ENCODE measurements at regions not wholly inside any gene's neighbourhood (a gene's known extent, or its start where the extent isn't known, plus 50 kb on each side); places are given as distances from the start of the nearest gene placed in this dataset.

GRCh38 chr13:105579821-105580710 lies 955.4 kb downstream of the EFNB2 start:
- no peak for DNase-seq

DNA sequence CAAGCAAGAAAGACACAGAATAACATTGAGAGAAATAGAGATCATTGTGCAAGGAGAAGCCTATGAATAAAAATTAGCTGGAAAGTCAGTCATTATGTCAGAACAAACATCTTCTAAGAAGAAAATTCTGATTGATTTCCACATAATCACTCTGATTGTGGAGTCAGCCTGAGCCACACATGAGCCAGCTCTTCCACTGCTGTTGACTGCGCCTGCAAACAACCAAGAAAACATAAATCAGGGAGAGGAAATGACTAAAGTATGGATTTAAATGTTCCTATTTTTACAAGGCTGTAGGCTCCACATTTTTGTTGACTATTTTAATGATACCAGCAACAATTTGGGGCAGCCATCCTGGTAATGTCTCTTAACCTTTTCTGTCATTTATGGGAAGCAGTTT lies 962.3 kb downstream of the EFNB2 start:
- no peak for DNase-seq

DNA sequence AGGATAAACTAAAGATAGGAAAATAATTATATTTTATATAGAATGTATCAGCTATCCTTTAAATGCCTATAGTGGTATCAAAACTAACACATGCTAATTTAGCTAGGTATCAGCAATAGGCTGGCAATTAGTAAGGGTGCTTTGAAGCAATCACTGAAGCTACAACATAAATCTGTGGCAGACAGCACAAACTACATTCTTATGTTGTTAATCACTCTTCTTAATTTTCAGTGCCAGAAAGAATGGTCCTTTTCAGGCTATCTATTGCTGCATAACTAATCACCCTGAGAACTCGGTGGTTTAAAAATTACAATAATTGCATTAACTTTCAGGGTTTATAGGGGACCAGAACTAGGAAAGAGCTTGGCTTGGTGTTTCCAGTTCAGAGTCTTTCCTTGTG lies 963.1 kb downstream of the EFNB2 start:
- no peak for DNase-seq

DNA sequence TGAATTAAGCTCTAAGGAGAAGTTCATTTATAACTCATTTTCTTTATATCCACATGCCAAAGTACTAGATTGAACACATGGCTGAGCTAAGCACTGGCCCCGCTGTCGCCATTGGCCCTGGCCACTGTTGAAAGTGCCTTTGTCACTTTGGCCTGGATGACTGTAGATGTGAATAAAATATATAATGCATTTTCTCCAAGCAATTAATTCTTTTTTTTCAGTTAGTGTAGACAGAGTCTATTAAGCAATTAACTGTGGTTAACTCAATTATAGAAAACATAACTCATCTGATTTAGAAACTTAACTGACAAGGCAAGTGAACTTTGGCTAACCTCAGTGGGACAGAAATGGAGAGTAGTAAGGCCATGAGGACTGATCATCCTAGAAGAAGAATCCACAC lies 965.6 kb downstream of the EFNB2 start:
- no peak for DNase-seq

GRCh38 chr13:105567951-105568525 lies 967.4 kb downstream of the EFNB2 start:
- no peak for DNase-seq

GRCh38 chr13:105565136-105565727 lies 970.2 kb downstream of the EFNB2 start:
- no peak for DNase-seq

GRCh38 chr13:105552078-105552477 lies 983.4 kb downstream of the EFNB2 start:
- DNase-seq: no peak

DNA sequence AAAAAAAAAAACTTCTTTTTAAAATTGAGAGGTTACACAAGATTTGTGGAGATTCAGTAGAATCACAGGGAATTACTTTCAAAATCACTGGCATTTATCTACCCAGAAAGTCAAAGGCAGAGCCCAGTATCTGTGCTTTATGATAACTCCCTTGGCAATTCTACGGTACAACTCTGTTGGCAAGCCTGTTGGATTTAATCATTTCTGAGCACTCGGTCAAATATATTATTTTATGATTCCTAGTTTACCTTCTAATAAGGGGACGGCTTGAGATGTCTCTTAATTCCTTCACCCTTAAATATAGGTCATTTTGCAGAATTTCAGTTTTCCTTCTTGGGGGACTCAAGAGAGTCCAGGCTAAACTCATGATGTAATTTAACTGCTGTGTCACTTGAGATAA lies 987.6 kb downstream of the EFNB2 start:
- DNase-seq: no peak

- no peak for DNase-seq
Observed at GRCh38 chr13:105545811-105546210, 989.7 kb downstream of the EFNB2 start.

- no peak for DNase-seq
Observed at GRCh38 chr13:105543742-105544141, 991.7 kb downstream of the EFNB2 start.

GRCh38 chr13:105541565-105541964 lies 993.9 kb downstream of the EFNB2 start:
- no peak for DNase-seq

- DNase-seq: no peak
Observed at GRCh38 chr13:105538346-105538745, 997.1 kb downstream of the EFNB2 start.

GRCh38 chr13:105537113-105537512 lies 998.3 kb downstream of the EFNB2 start:
- DNase-seq: no peak

- DNase-seq: no peak
Observed at GRCh38 chr13:105530468-105530867, 1005.0 kb downstream of the EFNB2 start.

DNA sequence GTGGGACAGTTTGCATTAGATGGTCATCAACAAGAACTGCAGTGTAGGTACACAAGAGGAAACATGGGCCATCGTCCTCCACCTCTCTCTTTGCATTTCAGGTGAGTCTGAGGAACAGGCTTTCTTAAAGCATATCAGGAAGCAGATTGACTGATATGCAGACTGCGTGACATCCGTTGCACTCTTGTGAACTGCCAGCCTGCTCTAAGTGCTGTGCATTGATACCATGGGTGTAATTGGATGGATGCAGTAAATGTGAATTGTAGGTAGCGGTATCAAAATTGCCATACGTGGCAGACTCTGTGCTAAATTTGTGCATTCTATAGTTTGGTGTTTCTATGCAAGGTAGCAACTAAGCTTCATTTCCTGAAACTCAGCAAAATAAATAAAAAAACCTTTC lies 1008.3 kb downstream of the EFNB2 start:
- DNase-seq: no peak

GRCh38 chr13:105519771-105520170 lies 1015.7 kb downstream of the EFNB2 start:
- DNase-seq: no peak

- DNase-seq: no peak
Observed at GRCh38 chr13:105518086-105518485, 1017.4 kb downstream of the EFNB2 start.

DNA sequence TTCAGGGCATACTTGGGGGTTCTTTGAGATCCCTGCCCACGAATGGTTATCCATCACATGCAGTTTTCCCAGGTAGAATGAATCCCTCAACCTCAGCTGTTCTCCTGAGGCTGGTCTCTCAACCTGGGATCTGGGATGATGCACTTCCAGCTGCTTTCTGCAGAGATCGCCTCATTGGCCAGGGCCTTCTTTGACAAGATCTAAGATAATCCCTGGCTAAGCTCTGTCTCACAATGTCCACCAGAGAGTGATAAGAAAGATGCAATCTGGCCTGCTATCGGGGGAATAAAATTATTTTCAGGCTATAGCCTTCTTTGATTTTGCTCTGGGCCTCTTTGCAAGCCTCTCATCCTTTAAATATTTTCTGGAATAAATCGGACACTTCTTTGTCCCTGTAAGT lies 1021.1 kb downstream of the EFNB2 start:
- DNase-seq: no peak

DNA sequence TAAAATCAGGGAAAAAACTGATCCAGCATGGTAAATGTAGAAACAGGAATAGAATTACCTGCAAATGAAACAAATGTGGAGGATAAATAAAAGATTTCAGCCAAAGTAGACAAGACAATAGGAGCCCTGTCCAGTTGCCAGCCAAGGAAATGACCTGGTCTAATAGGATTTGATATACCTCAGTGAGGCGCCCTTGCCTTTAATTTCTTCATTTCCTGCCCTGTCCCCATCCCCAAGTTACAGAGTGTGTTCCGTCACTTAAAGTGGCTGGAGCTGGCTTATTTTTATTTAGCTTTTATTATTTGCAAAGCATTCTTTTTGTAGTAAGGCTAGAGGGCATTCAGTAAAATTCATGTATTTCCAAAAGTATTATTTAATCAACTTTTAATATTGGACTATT lies 1022.0 kb downstream of the EFNB2 start:
- no peak for DNase-seq

GRCh38 chr13:105509981-105510762 lies 1025.3 kb downstream of the EFNB2 start:
- no peak for DNase-seq

DNA sequence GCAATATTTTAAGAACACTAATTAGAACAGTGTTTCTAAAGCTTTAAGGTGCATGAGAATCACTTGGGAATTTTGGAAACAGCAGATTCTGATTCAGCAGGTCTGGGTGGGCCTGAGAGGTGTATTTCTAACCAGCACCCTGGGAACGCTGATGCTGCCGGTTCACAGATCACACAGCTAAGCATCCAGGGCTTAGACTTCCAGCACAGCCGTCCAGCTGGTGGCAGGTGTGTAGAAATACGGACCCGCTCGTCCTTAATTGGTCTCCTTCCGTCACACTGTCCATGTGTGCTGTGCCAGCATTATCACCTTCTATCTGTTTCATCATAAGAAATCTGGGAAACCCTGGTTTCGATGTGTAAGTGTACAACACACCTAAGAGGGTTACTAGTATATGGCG lies 1029.0 kb downstream of the EFNB2 start:
- no peak for DNase-seq

- no peak for DNase-seq
Observed at GRCh38 chr13:105502193-105502592, 1033.3 kb downstream of the EFNB2 start.

DNA sequence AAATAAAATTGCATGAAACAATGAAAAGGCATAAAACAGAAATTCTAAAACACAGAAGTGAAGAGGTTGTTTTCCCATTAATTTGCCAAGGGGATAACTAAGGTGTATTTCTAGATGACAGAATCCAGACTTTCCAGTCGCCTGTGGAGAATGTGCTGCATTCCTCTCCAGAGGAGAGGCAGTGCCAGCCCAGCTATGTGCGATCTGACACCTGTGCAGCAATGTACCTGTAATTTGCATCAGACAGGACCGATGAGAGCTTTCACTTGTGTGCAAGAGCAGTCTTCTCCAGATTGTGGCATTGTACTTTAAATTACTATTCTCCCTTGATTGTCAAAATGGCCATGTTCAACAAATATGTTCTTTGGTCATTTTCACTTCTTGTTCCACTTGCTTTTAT lies 1037.9 kb downstream of the EFNB2 start:
- DNase-seq: no peak

Data from hippocampal formation (tissue), 2 donors.